Hepatocyte (in vitro differentiated cells): ENCODE measurements at regions not wholly inside any gene's neighbourhood (a gene's known extent, or its start where the extent isn't known, plus 50 kb on each side); places are given as distances from the start of the nearest gene placed in this dataset.

Source experiments
- EZH2phosphoT487 ChIP-seq: fragments of 200-600 bp; sonication (generic); IDR thresholded peaks from one replicate; pipeline ENCODE4 v1.6.1; 2018; ENCODE audit warnings: antibody characterized with exemption, mild to moderate bottlenecking, low read depth, moderate library complexity; ENCODE audit not compliant: unreplicated experiment, severe bottlenecking
- TF ChIP-seq, protein P1 (sequence below): fragments of 200-600 bp; sonication (generic); IDR thresholded peaks from 2 replicates; pipeline ENCODE4 v1.5.1; 2016; ENCODE audit warnings: antibody characterized with exemption, mild to moderate bottlenecking; ENCODE audit not compliant: poor library complexity

- TF ChIP-seq, protein P1, sequence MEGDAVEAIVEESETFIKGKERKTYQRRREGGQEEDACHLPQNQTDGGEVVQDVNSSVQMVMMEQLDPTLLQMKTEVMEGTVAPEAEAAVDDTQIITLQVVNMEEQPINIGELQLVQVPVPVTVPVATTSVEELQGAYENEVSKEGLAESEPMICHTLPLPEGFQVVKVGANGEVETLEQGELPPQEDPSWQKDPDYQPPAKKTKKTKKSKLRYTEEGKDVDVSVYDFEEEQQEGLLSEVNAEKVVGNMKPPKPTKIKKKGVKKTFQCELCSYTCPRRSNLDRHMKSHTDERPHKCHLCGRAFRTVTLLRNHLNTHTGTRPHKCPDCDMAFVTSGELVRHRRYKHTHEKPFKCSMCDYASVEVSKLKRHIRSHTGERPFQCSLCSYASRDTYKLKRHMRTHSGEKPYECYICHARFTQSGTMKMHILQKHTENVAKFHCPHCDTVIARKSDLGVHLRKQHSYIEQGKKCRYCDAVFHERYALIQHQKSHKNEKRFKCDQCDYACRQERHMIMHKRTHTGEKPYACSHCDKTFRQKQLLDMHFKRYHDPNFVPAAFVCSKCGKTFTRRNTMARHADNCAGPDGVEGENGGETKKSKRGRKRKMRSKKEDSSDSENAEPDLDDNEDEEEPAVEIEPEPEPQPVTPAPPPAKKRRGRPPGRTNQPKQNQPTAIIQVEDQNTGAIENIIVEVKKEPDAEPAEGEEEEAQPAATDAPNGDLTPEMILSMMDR: no peak
- no peak for TF ChIP-seq EZH2phosphoT487
Measured at GRCh38 chr2:5391362-5391761, 300.8 kb upstream of the SOX11 start.
